Adipocyte (in vitro differentiated cells): ENCODE measurements at regions not wholly inside any gene's neighbourhood (a gene's known extent, or its start where the extent isn't known, plus 50 kb on each side); places are given as distances from the start of the nearest gene placed in this dataset.
"Not testable (repeated sequence)": the region's sequence is repeated elsewhere in the genome, so short reads cannot be mapped to it uniquely, and the experiment has no call there.

ENCODE experiments used
- DNase-seq: peaks from one replicate; pipeline ENCODE4 v3.0.0-alpha.2; 2015; ENCODE audit warnings: low read depth
- H3K27me3 ChIP-seq: replicated peaks from 2 replicates; pipeline ENCODE4 v1.7.0; 2013; ENCODE audit warnings: mild to moderate bottlenecking, low read length, moderate library complexity; ENCODE audit not compliant: control insufficient read depth, insufficient read depth
- H3K36me3 ChIP-seq: 2 replicates; pipeline ENCODE4 v1.7.0; 2013; ENCODE audit warnings: low read length, mild to moderate bottlenecking, moderate library complexity; ENCODE audit not compliant: control insufficient read depth, insufficient read depth, severe bottlenecking
- H3K4me1 ChIP-seq: 2 replicates; pipeline ENCODE4 v1.7.0; 2013; ENCODE audit warnings: mild to moderate bottlenecking, low read length, moderate library complexity; ENCODE audit not compliant: control insufficient read depth, insufficient read depth
- H3K4me3 ChIP-seq: 2 replicates; pipeline ENCODE4 v1.7.0; 2013; ENCODE audit warnings: mild to moderate bottlenecking, low read length, moderate library complexity
- H3K9ac ChIP-seq: 2 replicates; pipeline ENCODE4 v1.7.0; 2013; ENCODE audit warnings: mild to moderate bottlenecking, low read length, moderate library complexity
- H3K9me3 ChIP-seq: 2 replicates; pipeline ENCODE4 v1.7.0; 2013; ENCODE audit warnings: mild to moderate bottlenecking, low read length, moderate library complexity; ENCODE audit not compliant: control insufficient read depth

- H3K36me3 ChIP-seq, result no peaks in the 10 kb centered on the region
- H3K9me3 ChIP-seq, result peaks cover 19% of the 10 kb centered on the region
- DNase-seq, result no peak
- H3K4me1 ChIP-seq, result no peaks in the 10 kb centered on the region
- no peak overlapping the region for H3K9ac ChIP-seq
- no peaks in the 10 kb centered on the region for H3K27me3 ChIP-seq
- H3K4me3 ChIP-seq, result no peak overlapping the region
These were observed 92.8 kb upstream of the EPB41L4A start for GRCh38 chr5:112511920-112512319.

DNA sequence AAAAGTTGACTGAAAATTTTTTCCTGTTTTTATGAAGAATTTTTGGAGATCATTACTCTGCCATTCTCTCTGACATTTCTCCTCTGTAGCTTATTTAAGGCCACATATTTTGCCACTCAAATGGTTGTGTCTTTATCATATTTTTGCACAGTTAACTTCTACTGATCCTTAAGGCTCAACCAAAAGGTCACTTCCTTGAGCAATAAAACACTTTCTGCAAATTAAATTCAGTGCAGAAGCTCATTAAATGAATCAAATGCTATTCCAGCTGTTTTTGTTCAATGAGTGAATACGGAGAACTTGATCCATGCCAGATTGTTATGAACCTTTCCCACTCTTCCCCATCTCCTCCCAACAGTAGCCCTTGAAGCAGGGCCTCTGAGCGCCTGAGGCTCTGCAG is 93.8 kb upstream of the EPB41L4A start:
- no peaks in the 10 kb centered on the region for H3K4me1 ChIP-seq

DNA sequence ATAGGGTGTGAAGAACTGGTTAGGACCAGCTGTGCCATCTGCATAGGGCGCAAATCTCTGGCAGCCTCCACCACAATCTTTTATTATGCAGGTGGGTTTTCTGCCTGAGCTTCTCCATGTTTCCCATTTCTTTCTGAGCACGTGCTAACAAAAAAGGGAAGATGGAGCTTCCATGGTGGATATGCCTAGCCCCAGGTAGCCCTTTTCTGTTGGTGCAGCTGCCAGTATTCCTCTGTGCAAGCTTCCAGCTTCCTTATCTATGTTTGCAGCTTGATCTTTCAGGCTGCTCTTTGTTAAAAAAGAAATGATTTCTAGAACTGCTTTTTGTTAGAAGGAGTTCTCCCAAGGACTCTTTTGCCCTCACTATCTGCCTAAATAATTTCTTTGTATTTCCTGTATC is 95.0 kb upstream of the EPB41L4A start:
- peaks cover 23% of the 10 kb centered on the region for H3K9me3 ChIP-seq
- H3K4me1 ChIP-seq, result no peaks in the 10 kb centered on the region
- no peak for DNase-seq
- H3K27me3 ChIP-seq, result no peaks in the 10 kb centered on the region
- H3K36me3 ChIP-seq, result no peaks in the 10 kb centered on the region
- no peak overlapping the region for H3K9ac ChIP-seq
- no peak overlapping the region for H3K4me3 ChIP-seq

More for the DNA sequence above, 93.8 kb upstream of the EPB41L4A start:
- Histone ChIP-seq H3K9me3 (peaks cover 20% of the 10 kb centered on the region), H3K4me3 (no peak overlapping the region), H3K36me3 (no peaks in the 10 kb centered on the region), H3K27me3 (no peaks in the 10 kb centered on the region), H3K9ac (no peak overlapping the region)
- no peak for DNase-seq

GRCh38 chr5:112520474-112520873 is 101.4 kb upstream of the EPB41L4A start:
- not testable (repeated sequence) for DNase-seq, H3K36me3 ChIP-seq, H3K4me3 ChIP-seq, H3K4me1 ChIP-seq, H3K27me3 ChIP-seq, H3K9ac ChIP-seq
- peaks cover 11% of the 10 kb centered on the region for H3K9me3 ChIP-seq

DNA sequence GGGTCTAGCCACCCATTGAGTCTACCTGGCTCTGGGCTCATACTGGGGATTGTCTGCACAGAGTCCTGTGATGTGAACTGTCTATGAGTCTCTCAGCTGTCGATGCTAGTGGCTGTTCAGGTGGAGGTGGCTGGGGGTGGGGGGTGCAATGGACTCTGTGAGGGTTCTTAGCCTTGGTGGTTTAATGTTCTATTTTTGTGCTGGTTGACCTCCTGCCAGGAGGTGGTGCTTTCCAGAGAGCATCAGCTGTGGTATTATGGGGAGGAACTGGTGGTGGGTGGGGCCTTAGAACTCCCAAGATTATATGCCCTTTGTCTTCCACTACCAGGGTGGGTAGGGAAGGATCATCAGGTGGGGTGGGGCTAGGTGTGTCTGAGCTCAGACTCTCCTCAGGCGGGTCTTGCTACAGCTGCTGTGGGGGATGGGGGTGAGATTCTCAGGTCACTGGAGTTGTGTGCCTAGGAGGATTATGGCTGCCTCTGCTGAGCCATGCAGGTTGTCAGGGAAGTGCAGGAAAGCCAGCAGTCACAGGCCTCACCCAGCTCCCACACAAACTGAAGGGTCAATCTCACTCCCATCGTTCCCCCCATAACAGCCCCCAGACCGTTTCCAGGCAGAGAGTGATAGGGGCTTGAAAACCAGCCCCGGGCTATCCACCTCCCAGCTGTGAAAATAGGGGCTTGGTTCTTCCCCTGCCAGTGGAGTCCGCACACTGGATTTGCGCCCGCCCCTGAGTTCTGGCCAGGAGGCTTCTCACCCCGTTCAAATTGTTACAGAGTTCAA is 104.0 kb upstream of the EPB41L4A start:
- H3K27me3 ChIP-seq, H3K36me3 ChIP-seq, H3K4me1 ChIP-seq, H3K9me3 ChIP-seq, H3K4me3 ChIP-seq, H3K9ac ChIP-seq, DNase-seq: not testable (repeated sequence)

DNA sequence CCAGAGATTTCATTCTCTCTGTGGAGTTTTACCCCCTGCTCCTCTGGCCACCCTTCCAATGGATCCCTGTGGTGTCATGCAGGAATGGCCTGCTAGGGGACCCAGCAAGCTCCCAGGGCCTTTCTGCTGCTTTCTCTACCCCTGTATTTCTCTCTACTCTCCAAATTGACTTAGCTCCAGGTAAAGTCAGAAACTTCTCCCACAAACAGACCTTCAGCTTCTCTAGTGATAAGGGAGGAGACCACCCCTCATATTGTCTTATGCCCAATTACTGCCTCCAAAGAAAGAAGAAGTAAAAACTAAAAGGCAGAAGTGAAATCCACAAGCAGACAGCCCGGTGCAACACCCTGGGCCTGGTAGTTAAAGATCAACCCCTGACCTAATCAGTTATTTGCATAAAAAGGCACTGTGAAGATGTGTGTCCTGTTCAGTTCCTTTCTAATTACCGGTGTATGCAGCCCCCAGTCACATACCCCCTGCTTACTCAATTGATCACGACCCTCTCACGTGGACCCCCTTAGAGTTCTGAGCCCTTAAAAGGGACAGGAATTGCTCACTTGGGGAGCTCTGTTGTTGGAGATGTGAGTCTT is 104.7 kb upstream of the EPB41L4A start:
- not testable (repeated sequence) for H3K9ac ChIP-seq, H3K36me3 ChIP-seq, H3K9me3 ChIP-seq, H3K4me3 ChIP-seq, DNase-seq, H3K4me1 ChIP-seq, H3K27me3 ChIP-seq

DNA sequence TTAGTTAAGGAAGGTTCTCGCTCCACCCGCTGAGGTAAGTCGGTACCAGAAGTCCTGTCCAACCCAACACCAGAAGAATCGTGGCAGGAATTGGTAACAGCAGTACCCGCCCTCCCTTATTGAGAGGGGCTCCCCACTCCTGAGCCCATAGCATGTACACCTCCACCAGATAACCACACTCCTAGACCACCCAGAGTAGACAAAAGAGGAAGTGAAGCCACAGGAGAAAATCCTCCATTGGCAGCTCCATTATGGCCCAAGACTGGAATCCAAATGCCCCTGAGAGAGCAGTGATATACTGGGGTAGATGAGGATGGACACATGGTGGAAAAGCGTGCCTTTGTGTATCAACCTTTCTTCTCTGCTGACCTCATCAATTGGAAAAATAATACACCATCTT is 106.1 kb upstream of the EPB41L4A start:
- no peaks in the 10 kb centered on the region for H3K36me3 ChIP-seq
- H3K27me3 ChIP-seq, result no peaks in the 10 kb centered on the region
- no peaks in the 10 kb centered on the region for H3K9me3 ChIP-seq
- H3K4me3 ChIP-seq, result no peak overlapping the region
- no peak for DNase-seq
- peaks cover 17% of the 10 kb centered on the region for H3K4me1 ChIP-seq
- no peak overlapping the region for H3K9ac ChIP-seq

DNA sequence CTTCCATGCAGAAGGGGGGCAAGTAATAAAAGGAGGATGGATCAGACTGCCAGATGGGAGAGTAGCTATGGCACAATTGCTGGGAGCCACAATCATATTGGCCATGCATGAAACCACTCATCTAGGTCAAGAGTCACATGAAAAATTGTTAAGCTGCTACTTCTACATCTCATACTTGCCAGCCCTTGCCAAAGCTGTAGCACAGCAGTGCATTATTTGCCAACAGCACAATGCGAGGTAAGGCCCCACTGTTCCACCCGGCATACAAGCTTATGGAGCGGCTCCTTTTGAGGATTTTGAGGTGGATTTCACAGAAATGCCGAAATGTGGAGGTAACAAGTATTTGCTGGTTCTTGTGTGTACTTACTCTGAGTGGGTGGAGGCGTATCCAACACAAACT is 109.9 kb upstream of the EPB41L4A start:
- no peak for DNase-seq
- peaks cover 23% of the 10 kb centered on the region for H3K4me1 ChIP-seq
- H3K27me3 ChIP-seq, result no peaks in the 10 kb centered on the region
- no peak overlapping the region for H3K9ac ChIP-seq
- no peaks in the 10 kb centered on the region for H3K36me3 ChIP-seq
- H3K4me3 ChIP-seq, result no peak overlapping the region
- H3K9me3 ChIP-seq, result no peaks in the 10 kb centered on the region

DNA sequence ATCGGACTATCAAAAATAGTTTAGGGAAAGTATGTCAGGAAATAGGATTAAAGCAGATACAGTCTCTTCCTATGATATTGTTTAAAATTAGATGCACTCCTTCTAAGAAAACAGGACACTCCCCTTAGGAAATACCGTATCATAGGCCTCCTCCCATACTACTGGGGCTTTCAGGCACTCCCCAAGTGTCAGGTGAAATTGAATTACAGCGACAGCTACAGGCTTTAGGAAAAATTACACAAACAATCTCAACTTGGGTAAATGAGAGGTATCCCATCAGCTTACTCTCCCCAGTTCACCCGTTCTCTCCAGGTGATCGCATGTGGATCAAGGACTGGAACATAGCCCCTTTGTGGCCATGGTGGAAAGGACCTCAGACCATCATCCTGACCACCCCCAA is 110.4 kb upstream of the EPB41L4A start:
- Histone ChIP-seq H3K27me3 (no peaks in the 10 kb centered on the region), H3K36me3 (no peaks in the 10 kb centered on the region), H3K9ac (no peak overlapping the region), H3K9me3 (no peaks in the 10 kb centered on the region), H3K4me3 (no peak overlapping the region), H3K4me1 (peaks cover 23% of the 10 kb centered on the region)
- DNase-seq, result no peak

- Histone ChIP-seq H3K36me3 (no peaks in the 10 kb centered on the region), H3K4me1 (peaks cover 23% of the 10 kb centered on the region), H3K27me3 (no peaks in the 10 kb centered on the region), H3K9ac (peak overlapping the region; percentile 53), H3K9me3 (no peaks in the 10 kb centered on the region), H3K4me3 (no peak overlapping the region)
- no peak for DNase-seq
These were observed 113.7 kb upstream of the EPB41L4A start for GRCh38 chr5:112532654-112533360.

DNA sequence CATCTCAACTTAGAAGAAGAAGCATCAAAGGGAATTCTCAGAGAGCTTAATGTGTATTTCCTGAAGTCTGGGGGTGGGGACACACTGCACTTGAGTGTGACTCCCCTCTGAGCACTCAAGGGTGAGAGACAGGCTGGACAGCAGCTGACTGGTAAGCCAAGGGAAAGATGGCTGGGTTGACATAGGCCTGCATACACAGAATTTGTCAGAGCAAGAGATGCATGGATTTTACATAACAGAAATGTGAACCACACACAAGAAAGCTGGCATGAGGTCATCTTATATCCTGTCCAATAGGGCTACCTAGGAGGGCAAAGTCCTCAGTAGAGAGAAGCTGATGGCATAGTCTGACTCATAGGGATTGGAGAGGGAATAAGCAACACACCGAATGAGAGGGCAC is 114.3 kb upstream of the EPB41L4A start:
- Histone ChIP-seq H3K36me3 (no peaks in the 10 kb centered on the region), H3K4me3 (no peak overlapping the region), H3K4me1 (peaks cover 19% of the 10 kb centered on the region), H3K27me3 (peaks cover under 1% of the 10 kb centered on the region), H3K9me3 (no peaks in the 10 kb centered on the region), H3K9ac (peak overlapping the region; percentile 53)
- DNase-seq, result no peak
